ENCODE measurements at regions not wholly inside any gene's neighbourhood (a gene's known extent, or its start where the extent isn't known, plus 50 kb on each side); places are given as distances from the start of the nearest gene placed in this dataset.

GRCh38 chr1:239893127-239893731 lies 198.5 kb upstream of the FMN2 start:
- TF ChIP-seq POLR2A (IDR thresholded peaks at IDR 0.05) (no peak), POLR2AphosphoS5 (IDR thresholded peaks at IDR 0.05) (no peak), CTCF (IDR thresholded peaks at IDR 0.05) (no peak), EP300 (IDR thresholded peaks at IDR 0.05) (no peak)

All from suprapubic skin (tissue), 4 donors.